ENCODE measurements at regions not wholly inside any gene's neighbourhood (a gene's known extent, or its start where the extent isn't known, plus 50 kb on each side); places are given as distances from the start of the nearest gene placed in this dataset.
A peak's percentile ranks its signal among the peaks of the same experiment; 100 is the strongest.
"Not testable (repeated sequence)": the region's sequence is repeated elsewhere in the genome, so short reads cannot be mapped to it uniquely, and the experiment has no call there.

GRCh38 chr4:133559987-133560386 is 410.9 kb downstream of the PCDH10 start:
- ATAC-seq = peak; percentile 6 to 40
- no peak for DNase-seq (ENCODE audit: low spot score)
- peaks cover 4% of the 10 kb centered on the region for H3K9me3 Mint-ChIP-seq
- no peak overlapping the region for H3K27ac Mint-ChIP-seq
- no peak overlapping the region for H3K4me3 Mint-ChIP-seq
- H3K27me3 Mint-ChIP-seq = no peaks in the 10 kb centered on the region
- H3K4me1 Mint-ChIP-seq (ENCODE audit: low read depth in 2 of 2) = no peaks in the 10 kb centered on the region
- no peaks in the 10 kb centered on the region for H3K36me3 Mint-ChIP-seq

DNA sequence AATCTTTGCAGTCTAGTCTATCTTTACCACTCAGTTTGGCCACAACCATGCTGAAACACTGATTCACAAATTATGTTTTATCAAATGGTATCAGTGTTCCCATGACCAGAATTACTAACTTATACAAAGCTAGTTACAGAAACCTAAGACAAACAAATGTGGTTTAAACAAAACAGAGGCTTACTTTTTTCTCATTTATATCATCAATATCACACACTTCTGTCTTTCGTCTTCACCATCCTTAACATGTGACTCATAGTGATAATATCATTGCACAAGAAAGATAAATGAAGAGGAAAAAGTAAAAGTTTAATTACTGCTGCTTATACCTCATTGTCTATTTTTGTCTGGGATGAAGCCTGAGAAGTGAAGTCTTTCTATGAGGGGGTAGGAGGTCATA is 406.6 kb downstream of the PCDH10 start:
- H3K27ac Mint-ChIP-seq = no peak overlapping the region
- no peak for ATAC-seq
- no peaks in the 10 kb centered on the region for H3K27me3 Mint-ChIP-seq
- no peak overlapping the region for H3K4me3 Mint-ChIP-seq
- H3K36me3 Mint-ChIP-seq = no peaks in the 10 kb centered on the region
- H3K4me1 Mint-ChIP-seq (ENCODE audit: low read depth in 2 of 2) = no peaks in the 10 kb centered on the region
- H3K9me3 Mint-ChIP-seq = no peaks in the 10 kb centered on the region
- DNase-seq (ENCODE audit: low spot score) = no peak

DNA sequence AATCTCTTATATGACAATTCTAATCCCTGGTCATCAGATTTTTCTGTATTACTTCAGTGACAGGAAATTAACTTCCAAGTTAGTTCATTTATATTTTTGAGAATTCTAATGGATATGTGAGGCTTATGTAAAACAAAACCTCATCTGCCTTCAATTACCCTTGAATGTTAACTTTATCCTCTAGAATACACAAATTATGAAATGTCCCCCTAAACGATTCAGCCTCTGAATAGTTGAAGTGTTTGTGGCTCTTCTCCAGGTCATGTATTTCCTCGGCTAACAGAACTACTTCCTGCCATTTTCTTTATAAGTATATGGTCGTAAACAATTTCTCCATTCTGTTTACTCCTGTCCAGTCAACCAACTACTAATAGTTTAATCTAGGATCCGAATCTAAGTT is 401.3 kb downstream of the PCDH10 start:
- H3K4me1 Mint-ChIP-seq (ENCODE audit: low read depth in 2 of 2) = no peaks in the 10 kb centered on the region
- peaks cover 3% of the 10 kb centered on the region for H3K9me3 Mint-ChIP-seq
- ATAC-seq (no peak), DNase-seq (ENCODE audit: low spot score) (no peak)
- H3K27me3 Mint-ChIP-seq = no peaks in the 10 kb centered on the region
- no peaks in the 10 kb centered on the region for H3K36me3 Mint-ChIP-seq
- no peak overlapping the region for H3K27ac Mint-ChIP-seq
- H3K4me3 Mint-ChIP-seq = no peak overlapping the region

DNA sequence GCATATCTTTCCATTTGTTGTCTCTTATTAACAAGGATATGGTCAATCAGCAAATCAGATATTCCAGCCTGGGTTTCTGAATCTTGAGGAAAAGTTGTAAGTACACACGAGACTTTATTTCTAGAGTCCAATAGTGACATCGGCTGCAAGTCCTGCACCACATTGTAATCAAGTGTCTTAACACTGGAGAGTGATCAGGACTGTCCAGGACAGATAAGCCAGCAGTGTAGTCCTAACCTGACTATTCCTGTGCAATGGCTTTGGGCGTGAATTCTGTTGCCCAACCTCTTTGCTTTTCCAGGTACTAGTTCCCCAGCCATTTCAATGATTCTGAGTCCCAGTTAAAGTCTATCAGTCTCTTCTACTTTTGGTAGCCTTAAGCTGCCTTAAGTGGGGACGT is 395.0 kb downstream of the PCDH10 start:
- H3K4me1 Mint-ChIP-seq (ENCODE audit: low read depth in 2 of 2) = no peaks in the 10 kb centered on the region
- no peaks in the 10 kb centered on the region for H3K36me3 Mint-ChIP-seq
- no peak overlapping the region for H3K27ac Mint-ChIP-seq
- peaks cover 11% of the 10 kb centered on the region for H3K9me3 Mint-ChIP-seq
- no peaks in the 10 kb centered on the region for H3K27me3 Mint-ChIP-seq
- DNase-seq (ENCODE audit: low spot score) = no peak
- ATAC-seq = no peak
- H3K4me3 Mint-ChIP-seq = no peak overlapping the region

GRCh38 chr4:133537780-133538281 is 388.7 kb downstream of the PCDH10 start:
- Mint-ChIP-seq H3K27ac (no peak overlapping the region), H3K27me3 (no peaks in the 10 kb centered on the region), H3K4me1 (ENCODE audit: low read depth in 2 of 2) (no peaks in the 10 kb centered on the region), H3K36me3 (no peaks in the 10 kb centered on the region), H3K4me3 (no peak overlapping the region), H3K9me3 (peaks cover 7% of the 10 kb centered on the region)
- DNase-seq (ENCODE audit: low spot score) (no peak), ATAC-seq (no peak)

GRCh38 chr4:133534224-133534623 is 385.1 kb downstream of the PCDH10 start:
- DNase-seq (ENCODE audit: low spot score); H3K27me3 Mint-ChIP-seq; ATAC-seq; H3K4me1 Mint-ChIP-seq (ENCODE audit: low read depth in 2 of 2); H3K36me3 Mint-ChIP-seq; H3K27ac Mint-ChIP-seq; H3K4me3 Mint-ChIP-seq: not testable (repeated sequence)
- peaks cover 16% of the 10 kb centered on the region for H3K9me3 Mint-ChIP-seq

- no peaks in the 10 kb centered on the region for H3K4me1 Mint-ChIP-seq (ENCODE audit: low read depth in 2 of 2)
- H3K27me3 Mint-ChIP-seq = no peaks in the 10 kb centered on the region
- no peak overlapping the region for H3K4me3 Mint-ChIP-seq
- no peak for ATAC-seq
- no peaks in the 10 kb centered on the region for H3K36me3 Mint-ChIP-seq
- peaks cover 10% of the 10 kb centered on the region for H3K9me3 Mint-ChIP-seq
- no peak for DNase-seq (ENCODE audit: low spot score)
- no peak overlapping the region for H3K27ac Mint-ChIP-seq
These were observed 375.3 kb downstream of the PCDH10 start for GRCh38 chr4:133524369-133524768.

GRCh38 chr4:133513901-133514300 is 364.8 kb downstream of the PCDH10 start:
- Mint-ChIP-seq H3K27me3 (no peaks in the 10 kb centered on the region), H3K9me3 (peaks cover 24% of the 10 kb centered on the region), H3K36me3 (peaks cover 5% of the 10 kb centered on the region), H3K4me1 (ENCODE audit: low read depth in 2 of 2) (no peaks in the 10 kb centered on the region), H3K4me3 (no peak overlapping the region), H3K27ac (no peak overlapping the region)
- ATAC-seq (no peak), DNase-seq (ENCODE audit: low spot score) (no peak)

- no peak for ATAC-seq
These were observed 349.1 kb downstream of the PCDH10 start for GRCh38 chr4:133498149-133498548.

DNA sequence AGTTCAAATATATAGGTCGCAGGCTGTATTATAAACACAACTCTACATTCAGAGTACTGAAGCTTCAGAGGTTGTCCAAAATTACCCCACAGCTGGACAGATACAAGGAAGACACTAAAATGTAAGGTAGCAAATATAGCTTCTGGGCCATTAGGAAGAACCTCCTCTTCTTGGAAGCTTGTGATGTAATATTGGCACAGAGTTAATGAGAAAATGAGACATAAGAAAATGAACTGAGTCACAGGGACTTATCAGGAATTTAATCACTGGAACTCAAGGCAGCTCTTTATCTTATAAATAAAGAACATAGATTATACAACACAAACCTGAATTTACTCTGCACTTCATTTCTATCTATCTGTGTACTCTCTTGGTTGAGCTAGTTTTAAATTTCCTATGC is 344.7 kb downstream of the PCDH10 start:
- Mint-ChIP-seq H3K4me3 (no peak overlapping the region), H3K27ac (no peak overlapping the region), H3K27me3 (no peaks in the 10 kb centered on the region), H3K9me3 (no peaks in the 10 kb centered on the region), H3K36me3 (no peaks in the 10 kb centered on the region), H3K4me1 (ENCODE audit: low read depth in 2 of 2) (no peaks in the 10 kb centered on the region)
- DNase-seq (ENCODE audit: low spot score) (no peak), ATAC-seq (no peak)

More at GRCh38 chr4:133498149-133498548, 349.1 kb downstream of the PCDH10 start:
- no peak overlapping the region for H3K27ac Mint-ChIP-seq
- H3K36me3 Mint-ChIP-seq = no peaks in the 10 kb centered on the region
- no peak overlapping the region for H3K4me3 Mint-ChIP-seq
- DNase-seq (ENCODE audit: low spot score) = no peak
- H3K9me3 Mint-ChIP-seq = no peaks in the 10 kb centered on the region
- no peaks in the 10 kb centered on the region for H3K27me3 Mint-ChIP-seq
- no peaks in the 10 kb centered on the region for H3K4me1 Mint-ChIP-seq (ENCODE audit: low read depth in 2 of 2)

DNA sequence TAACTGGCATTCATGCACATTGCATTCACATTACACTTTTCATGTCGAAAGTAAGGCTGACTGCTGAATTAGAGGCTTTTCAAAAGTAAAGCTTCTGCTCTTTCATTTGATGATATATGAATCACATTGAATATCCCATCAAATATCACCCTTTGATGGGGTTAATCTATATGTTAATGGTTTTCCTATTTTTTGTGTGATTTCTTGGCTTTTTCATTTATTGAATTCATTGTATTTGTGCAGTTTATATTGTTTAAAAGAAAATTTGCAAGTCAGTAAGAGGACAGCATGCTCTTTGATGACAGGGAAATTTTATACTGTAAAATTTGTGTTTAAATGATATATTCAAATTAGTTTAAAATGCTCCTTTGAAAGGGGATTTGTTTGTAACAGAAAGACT is 344.1 kb downstream of the PCDH10 start:
- no peaks in the 10 kb centered on the region for H3K9me3 Mint-ChIP-seq
- no peaks in the 10 kb centered on the region for H3K27me3 Mint-ChIP-seq
- H3K4me3 Mint-ChIP-seq = no peak overlapping the region
- DNase-seq (ENCODE audit: low spot score) (no peak), ATAC-seq (no peak)
- H3K36me3 Mint-ChIP-seq = no peaks in the 10 kb centered on the region
- H3K4me1 Mint-ChIP-seq (ENCODE audit: low read depth in 2 of 2) = no peaks in the 10 kb centered on the region
- H3K27ac Mint-ChIP-seq = no peak overlapping the region

- Mint-ChIP-seq H3K4me3 (no peak overlapping the region), H3K36me3 (peaks cover 7% of the 10 kb centered on the region), H3K4me1 (ENCODE audit: low read depth in 2 of 2) (no peaks in the 10 kb centered on the region), H3K27me3 (no peaks in the 10 kb centered on the region), H3K27ac (no peak overlapping the region), H3K9me3 (peaks cover 7% of the 10 kb centered on the region)
- DNase-seq (ENCODE audit: low spot score) (no peak), ATAC-seq (no peak)
These were observed 335.2 kb downstream of the PCDH10 start for GRCh38 chr4:133484287-133484686.

GRCh38 chr4:133483600-133484246 is 334.6 kb downstream of the PCDH10 start:
- DNase-seq (ENCODE audit: low spot score) = no peak
- H3K36me3 Mint-ChIP-seq = peaks cover 7% of the 10 kb centered on the region
- H3K27ac Mint-ChIP-seq = no peak overlapping the region
- peaks cover 7% of the 10 kb centered on the region for H3K9me3 Mint-ChIP-seq
- H3K27me3 Mint-ChIP-seq = no peaks in the 10 kb centered on the region
- H3K4me3 Mint-ChIP-seq = no peak overlapping the region
- no peak for ATAC-seq
- no peaks in the 10 kb centered on the region for H3K4me1 Mint-ChIP-seq (ENCODE audit: low read depth in 2 of 2)

- ATAC-seq (no peak), DNase-seq (ENCODE audit: low spot score) (no peak)
- Mint-ChIP-seq H3K27ac (no peak overlapping the region), H3K27me3 (no peaks in the 10 kb centered on the region), H3K9me3 (peaks cover 3% of the 10 kb centered on the region), H3K4me1 (ENCODE audit: low read depth in 2 of 2) (no peaks in the 10 kb centered on the region), H3K36me3 (no peaks in the 10 kb centered on the region), H3K4me3 (no peak overlapping the region)
These were observed 327.0 kb downstream of the PCDH10 start for GRCh38 chr4:133476063-133476462.

- ATAC-seq = no peak
- H3K4me1 Mint-ChIP-seq (ENCODE audit: low read depth in 2 of 2) = no peaks in the 10 kb centered on the region
These were observed 325.4 kb downstream of the PCDH10 start for GRCh38 chr4:133474501-133474900.

More at GRCh38 chr4:133474501-133474900, 325.4 kb downstream of the PCDH10 start:
- Mint-ChIP-seq H3K27me3 (no peaks in the 10 kb centered on the region), H3K9me3 (peaks cover 3% of the 10 kb centered on the region), H3K36me3 (no peaks in the 10 kb centered on the region), H3K27ac (no peak overlapping the region), H3K4me3 (no peak overlapping the region)
- DNase-seq (ENCODE audit: low spot score) = no peak

All from natural killer cell treated with Interleukin-12 subunit alpha and Interleukin-12 subunit beta and Interleukin-15 and Interleukin-18, amount 100 ng/mL, for 72 hours (primary cell).